ENCODE measurements at regions not wholly inside any gene's neighbourhood (a gene's known extent, or its start where the extent isn't known, plus 50 kb on each side); places are given as distances from the start of the nearest gene placed in this dataset.

DNA sequence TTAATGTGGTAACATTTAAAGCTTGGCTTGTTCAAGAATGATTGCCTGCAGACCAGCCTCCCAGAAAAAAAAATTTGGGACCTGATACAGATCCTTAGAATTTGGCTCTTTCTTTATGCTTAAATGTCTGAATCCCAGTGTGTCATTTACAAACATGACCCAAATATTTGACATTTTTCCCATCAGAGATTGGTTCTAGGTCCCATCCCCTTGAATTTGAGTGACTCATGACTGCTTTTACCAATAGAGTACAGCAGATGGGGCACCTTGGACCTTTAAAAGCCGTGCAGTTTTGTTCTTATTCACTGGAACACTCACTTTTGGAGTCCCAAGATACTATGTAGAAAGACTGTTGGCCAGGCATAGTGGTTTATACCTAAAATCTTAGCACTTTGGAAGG, 231.6 kb downstream of the ZIC1 start:
- no peak overlapping the region for H3K27ac ChIP-seq
- H2AFZ ChIP-seq: no peak overlapping the region
- H3K4me1 ChIP-seq: no peaks in the 10 kb centered on the region
- H3K9me3 ChIP-seq (ENCODE audit: control insufficient read depth, low read length): peaks cover 7% of the 10 kb centered on the region
- H3K9ac ChIP-seq: no peak overlapping the region
- TF ChIP-seq, protein P1, sequence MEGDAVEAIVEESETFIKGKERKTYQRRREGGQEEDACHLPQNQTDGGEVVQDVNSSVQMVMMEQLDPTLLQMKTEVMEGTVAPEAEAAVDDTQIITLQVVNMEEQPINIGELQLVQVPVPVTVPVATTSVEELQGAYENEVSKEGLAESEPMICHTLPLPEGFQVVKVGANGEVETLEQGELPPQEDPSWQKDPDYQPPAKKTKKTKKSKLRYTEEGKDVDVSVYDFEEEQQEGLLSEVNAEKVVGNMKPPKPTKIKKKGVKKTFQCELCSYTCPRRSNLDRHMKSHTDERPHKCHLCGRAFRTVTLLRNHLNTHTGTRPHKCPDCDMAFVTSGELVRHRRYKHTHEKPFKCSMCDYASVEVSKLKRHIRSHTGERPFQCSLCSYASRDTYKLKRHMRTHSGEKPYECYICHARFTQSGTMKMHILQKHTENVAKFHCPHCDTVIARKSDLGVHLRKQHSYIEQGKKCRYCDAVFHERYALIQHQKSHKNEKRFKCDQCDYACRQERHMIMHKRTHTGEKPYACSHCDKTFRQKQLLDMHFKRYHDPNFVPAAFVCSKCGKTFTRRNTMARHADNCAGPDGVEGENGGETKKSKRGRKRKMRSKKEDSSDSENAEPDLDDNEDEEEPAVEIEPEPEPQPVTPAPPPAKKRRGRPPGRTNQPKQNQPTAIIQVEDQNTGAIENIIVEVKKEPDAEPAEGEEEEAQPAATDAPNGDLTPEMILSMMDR (IDR thresholded peaks at IDR 0.05): no peak
- H3K4me3 ChIP-seq (ENCODE audit: low read depth, low read length): no peak overlapping the region
- H3K36me3 ChIP-seq (ENCODE audit: control insufficient read depth, insufficient read depth, low read length): no peaks in the 10 kb centered on the region
- no peaks in the 10 kb centered on the region for H3K27me3 ChIP-seq (ENCODE audit: control insufficient read depth, insufficient read depth, low read length)
- no peak overlapping the region for H3K4me2 ChIP-seq (ENCODE audit: low read length)
- no peaks in the 10 kb centered on the region for H3K79me2 ChIP-seq

DNA sequence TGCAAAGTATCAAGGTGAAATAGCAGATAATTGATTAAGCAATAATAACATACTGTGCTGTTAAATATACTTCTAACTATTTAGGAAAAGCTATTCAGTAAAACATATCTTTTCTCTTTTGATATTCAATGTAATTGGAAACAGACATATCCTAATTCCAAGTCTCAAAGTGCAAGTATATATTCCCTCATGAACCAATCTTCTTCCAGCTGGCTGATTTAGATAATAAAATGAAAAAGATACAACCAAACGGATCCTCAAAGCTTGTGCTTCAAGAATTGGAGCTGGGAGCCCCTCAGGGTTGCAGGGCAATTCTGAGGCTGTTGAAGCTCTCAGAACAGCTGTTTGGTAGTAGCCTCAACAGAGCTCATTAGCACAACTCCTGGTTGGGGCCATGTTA, 236.6 kb downstream of the ZIC1 start:
- no peak overlapping the region for H2AFZ ChIP-seq
- no peak overlapping the region for H3K27ac ChIP-seq
- H3K4me3 ChIP-seq (ENCODE audit: low read depth, low read length): no peak overlapping the region
- no peaks in the 10 kb centered on the region for H3K27me3 ChIP-seq (ENCODE audit: control insufficient read depth, insufficient read depth, low read length)
- H3K9me3 ChIP-seq (ENCODE audit: control insufficient read depth, low read length): no peaks in the 10 kb centered on the region
- no peak overlapping the region for H3K9ac ChIP-seq
- no peak overlapping the region for H3K4me2 ChIP-seq (ENCODE audit: low read length)
- no peaks in the 10 kb centered on the region for H3K79me2 ChIP-seq
- TF ChIP-seq, protein P1 (IDR thresholded peaks at IDR 0.05): no peak
- no peaks in the 10 kb centered on the region for H3K36me3 ChIP-seq (ENCODE audit: control insufficient read depth, insufficient read depth, low read length)
- H3K4me1 ChIP-seq: no peaks in the 10 kb centered on the region

DNA sequence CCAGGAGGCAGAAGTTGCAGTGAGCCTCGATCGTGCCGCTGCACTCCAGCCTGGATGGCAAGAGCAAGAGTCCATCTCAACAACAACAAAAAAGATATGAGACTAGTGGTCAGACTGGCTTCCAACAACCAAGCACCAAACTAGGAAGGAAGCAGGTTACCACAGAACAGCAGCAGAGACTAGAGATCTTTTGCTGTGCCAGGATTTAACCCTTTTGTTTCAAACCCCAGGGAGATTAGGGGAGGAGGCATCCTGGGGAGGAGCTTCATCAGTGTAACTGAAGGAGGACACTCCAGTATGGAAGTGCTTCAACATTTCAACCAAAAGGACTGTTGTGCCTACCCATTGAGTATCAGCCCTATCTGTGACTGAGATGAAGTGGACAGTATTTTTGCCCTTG, 240.3 kb downstream of the ZIC1 start:
- Histone ChIP-seq H3K27me3 (ENCODE audit: control insufficient read depth, insufficient read depth, low read length) (no peaks in the 10 kb centered on the region), H3K9ac (no peak overlapping the region), H3K36me3 (ENCODE audit: control insufficient read depth, insufficient read depth, low read length) (no peaks in the 10 kb centered on the region), H3K4me1 (no peaks in the 10 kb centered on the region), H3K79me2 (no peaks in the 10 kb centered on the region), H3K27ac (no peak overlapping the region), H2AFZ (no peak overlapping the region), H3K9me3 (ENCODE audit: control insufficient read depth, low read length) (no peaks in the 10 kb centered on the region), H3K4me2 (ENCODE audit: low read length) (no peak overlapping the region), H3K4me3 (ENCODE audit: low read depth, low read length) (no peak overlapping the region)
- TF ChIP-seq, protein P1 (IDR thresholded peaks at IDR 0.05): no peak

DNA sequence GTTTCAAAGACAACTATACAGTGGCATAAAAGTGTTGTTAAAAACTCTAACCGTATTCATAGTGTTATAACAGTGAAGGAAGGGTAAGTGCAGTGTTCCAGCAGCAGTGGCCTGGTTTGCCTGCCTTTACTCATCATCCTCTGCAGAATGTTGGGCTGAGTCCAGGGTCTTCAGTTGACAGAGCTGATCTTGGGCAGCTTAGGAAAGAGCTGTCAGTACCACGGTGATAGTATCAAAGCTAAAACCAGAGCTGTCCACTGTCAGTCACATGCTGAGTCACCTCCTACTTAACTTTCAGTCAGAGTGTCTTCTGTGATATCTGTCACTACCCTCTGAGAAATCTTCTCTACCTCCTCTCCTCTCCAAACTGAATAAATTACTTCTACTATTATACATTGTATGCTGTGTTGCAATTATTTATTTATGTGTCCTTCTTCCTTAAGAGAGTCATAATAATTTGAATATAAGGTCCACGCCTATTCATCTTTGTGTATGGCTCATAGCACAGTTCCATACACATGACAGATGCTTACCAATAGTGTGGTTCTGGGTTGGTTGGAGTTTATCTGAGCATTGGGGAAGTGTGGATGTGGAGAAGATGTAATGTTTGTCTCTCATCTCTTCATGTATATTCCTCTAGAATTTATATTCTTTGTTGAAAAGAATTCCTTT, 242.1 kb downstream of the ZIC1 start:
- no peak overlapping the region for H2AFZ ChIP-seq
- no peak overlapping the region for H3K4me2 ChIP-seq (ENCODE audit: low read length)
- H3K9ac ChIP-seq: no peak overlapping the region
- H3K4me3 ChIP-seq (ENCODE audit: low read depth, low read length): no peak overlapping the region
- no peaks in the 10 kb centered on the region for H3K9me3 ChIP-seq (ENCODE audit: control insufficient read depth, low read length)
- no peaks in the 10 kb centered on the region for H3K79me2 ChIP-seq
- H3K36me3 ChIP-seq (ENCODE audit: control insufficient read depth, insufficient read depth, low read length): no peaks in the 10 kb centered on the region
- no peaks in the 10 kb centered on the region for H3K4me1 ChIP-seq
- no peak overlapping the region for H3K27ac ChIP-seq
- no peaks in the 10 kb centered on the region for H3K27me3 ChIP-seq (ENCODE audit: control insufficient read depth, insufficient read depth, low read length)
- TF ChIP-seq, protein P1 (IDR thresholded peaks at IDR 0.05): no peak

Data from parathyroid adenoma (tissue), 2 donors.